ENCODE measurements at regions not wholly inside any gene's neighbourhood (a gene's known extent, or its start where the extent isn't known, plus 50 kb on each side); places are given as distances from the start of the nearest gene placed in this dataset.

- Histone ChIP-seq H3K4me2 (ENCODE audit: low read depth, low read length) (no peak overlapping the region), H3K4me1 (ENCODE audit: insufficient read depth, low read length) (no peaks in the 10 kb centered on the region), H2AFZ (ENCODE audit: low read length) (no peak overlapping the region), H3K36me3 (replicated peaks in 1 of 2; ENCODE audit: control insufficient read depth in 1 of 2, insufficient read depth in 2 of 2, low read length in 2 of 2) (no peaks in the 10 kb centered on the region), H4K20me1 (ENCODE audit: insufficient read depth, low read length) (no peaks in the 10 kb centered on the region), H3K9me3 (ENCODE audit: low read length) (no peaks in the 10 kb centered on the region), H3K9ac (ENCODE audit: insufficient read depth, low read depth, low read length) (no peak overlapping the region), H3K79me2 (ENCODE audit: insufficient read depth, low read length) (no peaks in the 10 kb centered on the region), H3K27me3 (ENCODE audit: control insufficient read depth in 1 of 2, insufficient read depth in 2 of 2, low read length in 2 of 2) (peaks cover 0 to 20% of the 10 kb centered on the region in 2 experiments; a peak in 3 of 5 replicates), H3K4me3 (replicated peaks in 1 of 3; ENCODE audit: insufficient read depth in 1 of 3, low read depth in 2 of 3, low read length in 3 of 3) (no peak overlapping the region), H3K27ac (ENCODE audit: extremely low read length, insufficient read depth, low read length) (no peak overlapping the region)
- no TSS peak for BruUV-seq (replicated peaks)
- TF ChIP-seq PLSCR1 (CRISPR knock-in tag; IDR thresholded peaks at IDR 0.05; ENCODE audit: borderline replicate concordance) (no peak), CEBPB (IDR thresholded peaks at IDR 0.05; ENCODE audit: borderline replicate concordance, low read depth, low read length) (peak; percentile 1; the same call in 1 of the 2 replicates)
- POLR2A ChIA-PET, result no interaction called here
- ATAC-seq, result no peak
- CTCF ChIA-PET (ENCODE audit: low intra/inter-chr PET ratio, low total read pairs), result no interaction called here
- in situ Hi-C loops (cut with HindIII; ENCODE audit: extremely low pct_ligation_motif_present, low pct_unique_long_range_greater_than_20kb), result no loop called here
- DNase-seq (ENCODE audit: low spot score), result no peak
- no peak for FAIRE-seq
- 10% methylated on average over 3 of the region's 3 CpGs for WGBS (ENCODE audit: low lambda C conversion rate)
- intact Hi-C loops (cut with micrococcal nuclease; ENCODE audit: unreplicated experiment), result no loop called here
Observed at GRCh38 chr3:5061218-5061569, 60.9 kb upstream of the ARL8B start.

- 40% methylated on average over 6 of the region's 6 CpGs for WGBS (ENCODE audit: low lambda C conversion rate)
- no peak overlapping the region for H3K27ac ChIP-seq (ENCODE audit: extremely low read length, insufficient read depth, low read length)
- TF ChIP-seq ZSCAN9 (CRISPR knock-in tag; IDR thresholded peaks at IDR 0.05; ENCODE audit: borderline replicate concordance) (no peak), MLLT10 (CRISPR knock-in tag; IDR thresholded peaks at IDR 0.05) (no peak), PLRG1 (conservative IDR thresholded peaks at IDR 0.05) (no peak), HOMEZ (CRISPR knock-in tag; IDR thresholded peaks at IDR 0.05; ENCODE audit: low read depth) (no peak)
- H3K27me3 ChIP-seq (ENCODE audit: control insufficient read depth in 1 of 2, insufficient read depth in 2 of 2, low read length in 2 of 2), result peaks cover 0 to 24% of the 10 kb centered on the region in 2 experiments; a peak in 3 of 5 replicates
- no peaks in the 10 kb centered on the region for H3K9me3 ChIP-seq (ENCODE audit: low read length)
- FAIRE-seq (no peak), DNase-seq (ENCODE audit: low spot score) (no peak), ATAC-seq (no peak)
- intact Hi-C loops (cut with micrococcal nuclease; ENCODE audit: unreplicated experiment) (no loop called here), in situ Hi-C loops (cut with HindIII; ENCODE audit: extremely low pct_ligation_motif_present, low pct_unique_long_range_greater_than_20kb) (no loop called here)
- H3K4me2 ChIP-seq (ENCODE audit: low read depth, low read length), result no peak overlapping the region
- no peaks in the 10 kb centered on the region for H3K36me3 ChIP-seq (replicated peaks in 1 of 2; ENCODE audit: control insufficient read depth in 1 of 2, insufficient read depth in 2 of 2, low read length in 2 of 2)
- H4K20me1 ChIP-seq (ENCODE audit: insufficient read depth, low read length), result no peaks in the 10 kb centered on the region
- H3K79me2 ChIP-seq (ENCODE audit: insufficient read depth, low read length), result no peaks in the 10 kb centered on the region
- no peak overlapping the region for H3K4me3 ChIP-seq (replicated peaks in 1 of 3; ENCODE audit: insufficient read depth in 1 of 3, low read depth in 2 of 3, low read length in 3 of 3)
- BruUV-seq (replicated peaks), result no TSS peak
- POLR2A ChIA-PET, result no interaction called here
- H3K4me1 ChIP-seq (ENCODE audit: insufficient read depth, low read length), result no peaks in the 10 kb centered on the region
- no peak overlapping the region for H3K9ac ChIP-seq (ENCODE audit: insufficient read depth, low read depth, low read length)
- no peak overlapping the region for H2AFZ ChIP-seq (ENCODE audit: low read length)
- CTCF ChIA-PET (ENCODE audit: low intra/inter-chr PET ratio, low total read pairs), result no interaction called here
Observed at GRCh38 chr3:5063724-5064123, 58.4 kb upstream of the ARL8B start.
